Smooth muscle cell (in vitro differentiated cells): ENCODE measurements at regions not wholly inside any gene's neighbourhood (a gene's known extent, or its start where the extent isn't known, plus 50 kb on each side); places are given as distances from the start of the nearest gene placed in this dataset.

Experiments
- DNase-seq: peaks from one replicate; lab custom pipeline; 2025; ENCODE audit not compliant: unreplicated experiment; lab: John Stamatoyannopoulos, UW
- H2AFZ ChIP-seq: fragments of 200-600 bp; sonication (generic); 2 replicates; pipeline ENCODE4 v1.6.0; 2016; ENCODE audit warnings: antibody characterized with exemption, low read depth, mild to moderate bottlenecking
- H3F3A ChIP-seq: fragments of 200-600 bp; sonication (generic); 2 replicates; pipeline ENCODE4 v1.6.0; 2017; ENCODE audit warnings: antibody characterized with exemption, low read depth
- H3K27ac ChIP-seq: fragments of 200-600 bp; sonication (generic); 2 replicates; pipeline ENCODE4 v1.5.1; 2016; ENCODE audit warnings: low read depth, mild to moderate bottlenecking
- H3K27me3 ChIP-seq: fragments of 200-600 bp; sonication (generic); 2 replicates; pipeline ENCODE4 v1.6.1; 2016; ENCODE audit warnings: low read depth, mild to moderate bottlenecking
- H3K36me3 ChIP-seq: fragments of 200-600 bp; sonication (generic); 2 replicates; pipeline ENCODE4 v1.5.1; 2016; ENCODE audit warnings: low read depth
- H3K4me1 ChIP-seq: fragments of 200-600 bp; sonication (generic); 2 replicates; pipeline ENCODE4 v1.5.1; 2016; ENCODE audit warnings: low read depth
- H3K4me2 ChIP-seq: fragments of 200-600 bp; sonication (generic); 2 replicates; pipeline ENCODE4 v1.6.0; 2016; ENCODE audit warnings: mild to moderate bottlenecking
- H3K4me3 ChIP-seq: fragments of 200-600 bp; sonication (generic); 2 replicates; pipeline ENCODE4 v1.5.1; 2016; ENCODE audit warnings: mild to moderate bottlenecking
- H3K79me2 ChIP-seq: fragments of 200-600 bp; sonication (generic); 2 replicates; pipeline ENCODE4 v1.6.0; 2016; ENCODE audit warnings: low read depth, mild to moderate bottlenecking
- H3K9ac ChIP-seq: fragments of 200-600 bp; sonication (generic); 2 replicates; pipeline ENCODE4 v1.6.0; 2016; ENCODE audit warnings: low read depth
- H3K9me3 ChIP-seq: fragments of 200-600 bp; sonication (generic); replicated peaks from 2 replicates; pipeline ENCODE4 v1.5.1; 2016; ENCODE audit warnings: low read depth
- H4K20me1 ChIP-seq: fragments of 200-600 bp; sonication (generic); 2 replicates; pipeline ENCODE4 v1.6.0; 2016; ENCODE audit warnings: low read depth
- CTCF ChIP-seq: fragments of 200-600 bp; sonication (generic); IDR thresholded peaks from 2 replicates; pipeline ENCODE4 v1.5.1; 2017; ENCODE audit warnings: borderline replicate concordance, mild to moderate bottlenecking, antibody characterized with exemption; ENCODE audit not compliant: insufficient read depth, poor library complexity, severe bottlenecking
- WGBS: methylation state at CpG from one replicate; pipeline ENCODE4 v1.1.7; 2016; ENCODE audit warnings: low lambda C conversion rate; 5-methylcytosine and 5-hydroxymethylcytosine counted together

GRCh38 chr7:51778121-51778520, 461.5 kb upstream of the COBL start:
- no peaks in the 10 kb centered on the region for H3K9me3 ChIP-seq
- no peak overlapping the region for H2AFZ ChIP-seq
- H3F3A ChIP-seq: no peaks in the 10 kb centered on the region
- H3K4me1 ChIP-seq: no peaks in the 10 kb centered on the region
- H3K36me3 ChIP-seq: no peaks in the 10 kb centered on the region
- H3K27me3 ChIP-seq: no peaks in the 10 kb centered on the region
- no peak for DNase-seq
- no peak overlapping the region for H3K27ac ChIP-seq
- H3K4me3 ChIP-seq: no peak overlapping the region
- WGBS: 75% methylated on average over 2 of the region's 2 CpGs
- H3K79me2 ChIP-seq: no peaks in the 10 kb centered on the region
- H4K20me1 ChIP-seq: no peaks in the 10 kb centered on the region
- no peak for TF ChIP-seq CTCF
- no peak overlapping the region for H3K9ac ChIP-seq
- no peak overlapping the region for H3K4me2 ChIP-seq

- H3K4me3 ChIP-seq: no peak overlapping the region
- no peaks in the 10 kb centered on the region for H3K27me3 ChIP-seq
- H3K9ac ChIP-seq: no peak overlapping the region
- H3K36me3 ChIP-seq: no peaks in the 10 kb centered on the region
- H3K4me1 ChIP-seq: no peaks in the 10 kb centered on the region
- no peaks in the 10 kb centered on the region for H4K20me1 ChIP-seq
- TF ChIP-seq CTCF: no peak
- DNase-seq: no peak
- H3K79me2 ChIP-seq: no peaks in the 10 kb centered on the region
- 72% methylated on average over 7 of the region's 7 CpGs for WGBS
- no peak overlapping the region for H2AFZ ChIP-seq
- H3K27ac ChIP-seq: no peak overlapping the region
- H3K4me2 ChIP-seq: no peak overlapping the region
- no peaks in the 10 kb centered on the region for H3K9me3 ChIP-seq
- H3F3A ChIP-seq: no peaks in the 10 kb centered on the region
These were observed 457.6 kb upstream of the COBL start for GRCh38 chr7:51774178-51774577.

- Histone ChIP-seq H3K79me2 (no peaks in the 10 kb centered on the region), H3K9me3 (no peaks in the 10 kb centered on the region), H3K36me3 (no peaks in the 10 kb centered on the region), H4K20me1 (no peaks in the 10 kb centered on the region), H3K27ac (no peak overlapping the region), H3F3A (no peaks in the 10 kb centered on the region), H2AFZ (no peak overlapping the region), H3K4me1 (no peaks in the 10 kb centered on the region), H3K4me3 (no peak overlapping the region), H3K4me2 (no peak overlapping the region), H3K27me3 (peaks cover 8% of the 10 kb centered on the region), H3K9ac (no peak overlapping the region)
- 85% methylated on average over 2 of the region's 2 CpGs for WGBS
- DNase-seq: no peak
- TF ChIP-seq CTCF: no peak
These were observed 455.6 kb upstream of the COBL start for GRCh38 chr7:51772190-51772589.

- Histone ChIP-seq H3K9me3 (no peaks in the 10 kb centered on the region), H4K20me1 (no peaks in the 10 kb centered on the region), H3K4me2 (no peak overlapping the region), H3K27ac (no peak overlapping the region), H3K27me3 (peaks cover 8% of the 10 kb centered on the region), H3K9ac (no peak overlapping the region), H3K36me3 (no peaks in the 10 kb centered on the region), H3F3A (no peaks in the 10 kb centered on the region), H3K4me3 (no peak overlapping the region), H3K4me1 (no peaks in the 10 kb centered on the region), H3K79me2 (no peaks in the 10 kb centered on the region), H2AFZ (no peak overlapping the region)
- WGBS: 96% methylated on average over 2 of the region's 2 CpGs
- no peak for TF ChIP-seq CTCF
- no peak for DNase-seq
These were observed 448.4 kb upstream of the COBL start for GRCh38 chr7:51764976-51765375.
